KOPT-K1 (cell line): ENCODE measurements at regions not wholly inside any gene's neighbourhood (a gene's known extent, or its start where the extent isn't known, plus 50 kb on each side); places are given as distances from the start of the nearest gene placed in this dataset.
"Not testable (repeated sequence)": the region's sequence is repeated elsewhere in the genome, so short reads cannot be mapped to it uniquely, and the experiment has no call there.

Source experiments
- H3K27ac ChIP-seq: fragments of 200-600 bp; sonication (generic); 2 replicates; pipeline ENCODE4 v1.5.1; 2016; ENCODE audit warnings: antibody characterized with exemption, mild to moderate bottlenecking, low read depth, low read length; ENCODE audit not compliant: poor library complexity, severe bottlenecking
- H3K36me3 ChIP-seq: fragments of 200-600 bp; sonication (generic); 2 replicates; pipeline ENCODE4 v1.5.1; 2017; ENCODE audit warnings: antibody characterized with exemption, mild to moderate bottlenecking, low read length, moderate library complexity; ENCODE audit not compliant: insufficient read depth
- H3K9me3 ChIP-seq: fragments of 200-600 bp; sonication (generic); 2 replicates; pipeline ENCODE4 v1.5.1; 2017; ENCODE audit warnings: antibody characterized with exemption, low read length, mild to moderate bottlenecking; ENCODE audit not compliant: insufficient read depth, poor library complexity, severe bottlenecking

GRCh38 chr20:30811885-30812671 lies 445.4 kb upstream of the DEFB115 start:
- Histone ChIP-seq H3K27ac (no peak overlapping the region), H3K9me3 (peaks cover 46% of the 10 kb centered on the region), H3K36me3 (no peaks in the 10 kb centered on the region)

- H3K27ac ChIP-seq = no peak overlapping the region
- peaks cover 46% of the 10 kb centered on the region for H3K9me3 ChIP-seq
- H3K36me3 ChIP-seq = no peaks in the 10 kb centered on the region
Measured at GRCh38 chr20:30812739-30813411, 444.6 kb upstream of the DEFB115 start.

GRCh38 chr20:30813412-30814311 lies 443.8 kb upstream of the DEFB115 start:
- not testable (repeated sequence) for H3K27ac ChIP-seq, H3K36me3 ChIP-seq
- H3K9me3 ChIP-seq = peaks cover 46% of the 10 kb centered on the region

- not testable (repeated sequence) for H3K36me3 ChIP-seq, H3K27ac ChIP-seq
- H3K9me3 ChIP-seq = peaks cover 46% of the 10 kb centered on the region
Measured at GRCh38 chr20:30814312-30814639, 443.2 kb upstream of the DEFB115 start.

- H3K27ac ChIP-seq, H3K36me3 ChIP-seq: not testable (repeated sequence)
- peaks cover 46% of the 10 kb centered on the region for H3K9me3 ChIP-seq
Measured at GRCh38 chr20:30815027-30815576, 442.4 kb upstream of the DEFB115 start.

- Histone ChIP-seq H3K36me3 (no peaks in the 10 kb centered on the region), H3K27ac (no peak overlapping the region), H3K9me3 (peaks cover 48% of the 10 kb centered on the region)
Measured at GRCh38 chr20:30815577-30816181, 441.8 kb upstream of the DEFB115 start.

- Histone ChIP-seq H3K27ac (no peak overlapping the region), H3K36me3 (no peaks in the 10 kb centered on the region), H3K9me3 (peaks cover 51% of the 10 kb centered on the region)
Measured at GRCh38 chr20:30816182-30816645, 441.2 kb upstream of the DEFB115 start.

- H3K27ac ChIP-seq, H3K36me3 ChIP-seq, H3K9me3 ChIP-seq: not testable (repeated sequence)
Measured at GRCh38 chr20:30821615-30822014, 435.8 kb upstream of the DEFB115 start.

GRCh38 chr20:30824666-30825065 lies 432.8 kb upstream of the DEFB115 start:
- not testable (repeated sequence) for H3K27ac ChIP-seq, H3K9me3 ChIP-seq, H3K36me3 ChIP-seq

- H3K9me3 ChIP-seq, H3K36me3 ChIP-seq, H3K27ac ChIP-seq: not testable (repeated sequence)
Measured at GRCh38 chr20:30845923-30846322, 411.5 kb upstream of the DEFB115 start.

- not testable (repeated sequence) for H3K27ac ChIP-seq, H3K36me3 ChIP-seq
- peaks cover 14% of the 10 kb centered on the region for H3K9me3 ChIP-seq
Measured at GRCh38 chr20:30868271-30868670, 389.2 kb upstream of the DEFB115 start.

GRCh38 chr20:30871127-30871526 lies 386.3 kb upstream of the DEFB115 start:
- not testable (repeated sequence) for H3K36me3 ChIP-seq
- H3K9me3 ChIP-seq = peaks cover 11% of the 10 kb centered on the region

GRCh38 chr20:30872252-30872651 lies 385.2 kb upstream of the DEFB115 start:
- H3K36me3 ChIP-seq = not testable (repeated sequence)

More at GRCh38 chr20:30871127-30871526, 386.3 kb upstream of the DEFB115 start:
- H3K27ac ChIP-seq = not testable (repeated sequence)

GRCh38 chr20:30875868-30876267 lies 381.6 kb upstream of the DEFB115 start:
- H3K9me3 ChIP-seq = peaks cover 14% of the 10 kb centered on the region
- H3K36me3 ChIP-seq, H3K27ac ChIP-seq: not testable (repeated sequence)

More at GRCh38 chr20:30872252-30872651, 385.2 kb upstream of the DEFB115 start:
- H3K9me3 ChIP-seq = peaks cover 20% of the 10 kb centered on the region
- H3K27ac ChIP-seq = not testable (repeated sequence)
